HG03108 (cell line): ENCODE measurements at regions not wholly inside any gene's neighbourhood (a gene's known extent, or its start where the extent isn't known, plus 50 kb on each side); places are given as distances from the start of the nearest gene placed in this dataset.
"Not testable (repeated sequence)": the region's sequence is repeated elsewhere in the genome, so short reads cannot be mapped to it uniquely, and the experiment has no call there.

ENCODE experiments used
- ATAC-seq: cut with Tn5 transposase; IDR thresholded peaks from one replicate; pipeline ENCODE4 v1.9.1; 2021; ENCODE audit warnings: moderate library complexity; ENCODE audit not compliant: unreplicated experiment

DNA sequence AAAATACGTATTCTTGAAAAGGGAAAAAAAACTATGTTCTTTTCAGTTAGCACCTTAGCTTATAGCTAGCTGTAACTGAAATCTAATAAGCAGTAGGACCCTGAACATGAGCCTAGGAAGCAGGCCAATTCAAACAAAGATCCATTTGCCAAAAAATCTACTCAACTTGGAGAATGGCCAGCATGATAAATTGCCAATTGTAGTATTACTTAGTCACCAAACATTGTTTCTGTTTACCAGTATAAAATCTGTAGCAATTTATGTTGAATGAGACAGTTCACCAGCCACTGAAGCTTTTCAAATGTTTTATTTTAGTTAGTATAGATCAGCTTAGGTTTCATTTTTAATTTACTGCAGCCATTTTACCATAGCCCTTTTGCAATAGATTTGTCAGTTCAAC lies 323.6 kb upstream of the DIPK2B start:
- ATAC-seq, result no peak

DNA sequence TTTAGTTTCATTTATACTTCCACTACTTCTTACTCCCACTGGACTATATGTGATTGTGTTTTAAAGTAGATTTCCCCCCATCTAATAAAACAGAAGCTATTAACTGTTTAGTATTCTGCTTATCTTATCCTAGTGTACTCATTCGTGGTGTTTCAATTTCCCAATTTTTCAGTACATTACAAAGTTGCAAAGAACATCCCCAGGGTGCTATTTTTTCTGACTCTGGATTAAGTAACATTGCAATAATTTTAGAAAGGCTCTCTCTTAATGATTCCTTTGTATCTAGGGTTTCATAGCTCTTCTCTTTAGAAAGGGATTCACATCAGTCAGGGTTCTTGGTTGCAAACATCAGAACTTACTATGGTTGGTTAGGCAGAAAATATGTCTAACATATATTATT lies 317.9 kb upstream of the DIPK2B start:
- ATAC-seq, result no peak

DNA sequence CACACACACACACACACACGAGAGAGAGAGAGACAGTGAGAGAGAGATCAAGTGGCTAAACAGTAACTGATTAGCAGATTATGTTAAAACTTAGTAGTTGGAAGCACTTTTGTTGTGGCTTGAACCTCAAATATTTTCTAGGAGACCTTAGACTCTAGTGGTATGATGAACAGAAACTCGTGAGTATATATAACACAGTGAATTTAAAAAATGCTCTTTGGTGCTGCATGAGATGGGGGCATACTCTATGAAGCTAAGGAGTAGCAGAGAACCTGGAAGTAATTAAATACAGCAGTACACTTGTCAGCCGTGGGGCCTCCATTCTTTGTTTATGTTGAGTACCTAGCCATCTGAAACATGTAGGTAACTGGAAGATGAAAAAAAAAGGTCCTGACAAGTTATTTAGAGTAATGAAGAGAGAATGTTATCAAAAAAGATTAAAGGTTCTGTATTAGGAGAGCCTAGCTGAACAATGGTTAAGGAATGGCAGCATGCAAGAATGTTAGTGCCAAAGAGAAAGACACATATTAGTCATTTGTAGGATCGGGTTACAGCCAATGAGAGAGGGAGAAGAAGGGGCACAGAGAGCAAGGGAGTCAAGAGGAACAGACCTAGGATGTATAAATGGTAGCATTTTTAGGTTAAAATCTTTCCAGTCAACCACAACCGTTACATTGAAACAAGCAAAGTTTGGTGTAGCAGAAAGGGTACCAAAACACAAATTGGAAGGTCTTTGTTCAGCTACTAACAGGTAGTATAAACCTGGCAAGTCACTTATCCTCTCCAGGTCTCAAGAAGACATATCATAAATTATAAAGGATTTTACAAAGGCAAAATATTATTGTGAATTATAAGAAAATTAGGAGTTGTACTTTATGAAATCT lies 316.7 kb upstream of the DIPK2B start:
- ATAC-seq, result no peak

DNA sequence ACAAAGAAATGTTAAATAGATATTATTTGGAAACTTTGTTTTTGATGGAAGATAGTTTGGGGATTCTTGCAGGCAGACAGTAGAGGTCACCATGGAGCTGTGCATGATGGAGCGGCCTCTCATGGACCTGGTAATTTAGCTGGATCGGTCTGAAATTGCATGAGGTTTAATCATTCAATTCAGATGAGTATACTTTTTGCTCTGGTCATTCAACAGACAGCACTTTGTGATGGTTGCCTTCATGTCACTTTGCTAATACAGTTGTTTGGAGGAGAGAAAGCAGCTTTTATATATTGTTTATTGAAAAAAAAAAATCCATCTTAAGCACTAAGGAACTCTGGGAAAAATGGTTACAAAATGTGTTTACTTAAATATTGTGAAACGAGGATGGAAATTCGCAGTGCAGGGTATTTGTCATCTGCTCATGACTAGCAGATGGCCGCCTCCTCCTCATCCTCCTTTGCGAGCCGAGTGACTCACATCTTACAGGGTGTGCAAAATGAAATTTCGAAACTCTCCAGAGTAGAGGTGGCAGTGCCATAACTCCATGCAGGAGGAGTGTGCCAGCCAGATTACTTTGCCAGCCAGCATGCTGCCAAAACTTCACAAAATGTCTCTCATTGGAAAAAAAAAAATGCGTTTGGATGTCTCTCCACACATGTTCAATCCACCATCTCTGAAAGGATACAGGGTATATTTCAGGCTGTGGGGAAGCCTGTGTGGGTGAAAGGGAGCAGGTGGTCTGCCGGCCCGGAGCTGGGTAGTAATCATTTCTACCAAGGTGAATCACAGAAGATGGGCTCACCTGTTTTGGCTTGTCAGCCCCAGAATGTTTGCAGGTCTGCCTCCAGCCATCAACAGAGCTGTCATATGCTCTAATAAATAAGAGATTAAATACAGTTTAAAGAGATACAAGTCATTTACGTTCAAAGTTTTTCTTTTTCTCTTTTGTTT lies 314.9 kb upstream of the DIPK2B start:
- ATAC-seq, result no peak

DNA sequence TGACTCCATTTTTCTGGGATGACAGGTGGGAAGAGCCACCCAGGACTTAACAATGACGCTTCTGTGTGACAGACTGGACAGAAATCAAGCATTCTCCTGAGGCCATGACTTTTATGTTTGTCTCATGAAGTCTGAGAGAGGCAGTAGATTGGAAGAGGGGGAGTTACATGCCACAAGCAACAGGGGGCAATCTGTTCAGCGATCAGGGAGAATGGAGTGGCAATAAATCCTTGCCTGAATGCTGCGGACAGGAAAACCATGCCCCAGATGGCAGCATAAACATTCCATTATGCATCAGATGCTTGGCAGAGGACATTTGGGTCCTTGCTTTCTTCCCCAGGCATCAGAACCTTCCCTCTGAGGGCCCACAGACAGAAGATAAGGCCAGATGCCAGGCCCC lies 312.4 kb upstream of the DIPK2B start:
- no peak for ATAC-seq

DNA sequence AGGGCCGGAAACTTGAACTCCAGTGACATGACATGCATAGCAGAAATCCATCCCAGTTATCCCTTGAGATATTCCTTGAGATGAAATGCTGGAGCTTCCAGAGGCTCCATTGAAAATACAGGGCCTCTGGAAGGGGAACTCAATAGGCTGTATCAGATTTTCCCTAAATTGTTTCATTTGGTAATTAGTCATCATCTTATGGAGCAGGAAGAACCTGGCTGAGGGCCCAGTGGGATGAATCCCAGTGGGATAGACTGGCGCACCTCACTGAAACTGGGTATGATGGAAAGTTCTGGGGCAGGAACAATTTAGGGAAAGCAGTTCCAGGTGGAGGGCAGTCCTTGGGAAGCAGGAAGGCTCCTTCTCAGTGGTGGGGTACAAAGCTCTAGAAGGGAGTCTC lies 307.8 kb upstream of the DIPK2B start:
- ATAC-seq, result no peak

DNA sequence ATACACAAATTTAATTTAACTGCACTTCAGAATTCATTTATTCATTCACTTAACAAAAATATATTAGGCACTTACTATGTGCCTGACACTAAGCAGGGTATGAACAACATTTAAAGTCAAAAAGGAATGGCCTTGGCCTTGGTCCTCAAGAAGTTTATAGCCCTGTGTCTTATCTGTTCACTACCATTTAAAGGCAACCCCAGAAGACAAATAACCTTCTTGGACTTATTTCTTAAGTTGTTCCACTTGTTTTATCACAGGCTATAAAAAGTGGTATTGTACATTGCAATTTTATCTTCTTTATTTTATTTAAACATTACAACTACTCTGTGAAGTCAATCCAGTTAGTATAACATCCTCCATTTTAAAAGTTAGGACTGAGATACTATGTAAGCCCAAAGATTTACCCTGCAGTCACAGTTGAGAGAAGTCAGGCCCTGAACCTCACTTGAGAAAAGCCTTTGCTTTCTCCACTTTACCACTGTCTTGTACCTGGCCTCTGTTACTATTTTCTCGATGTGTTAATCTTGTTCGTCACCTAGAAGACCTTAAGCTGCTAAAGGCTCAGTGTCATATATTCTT lies 305.6 kb upstream of the DIPK2B start:
- ATAC-seq, result no peak

DNA sequence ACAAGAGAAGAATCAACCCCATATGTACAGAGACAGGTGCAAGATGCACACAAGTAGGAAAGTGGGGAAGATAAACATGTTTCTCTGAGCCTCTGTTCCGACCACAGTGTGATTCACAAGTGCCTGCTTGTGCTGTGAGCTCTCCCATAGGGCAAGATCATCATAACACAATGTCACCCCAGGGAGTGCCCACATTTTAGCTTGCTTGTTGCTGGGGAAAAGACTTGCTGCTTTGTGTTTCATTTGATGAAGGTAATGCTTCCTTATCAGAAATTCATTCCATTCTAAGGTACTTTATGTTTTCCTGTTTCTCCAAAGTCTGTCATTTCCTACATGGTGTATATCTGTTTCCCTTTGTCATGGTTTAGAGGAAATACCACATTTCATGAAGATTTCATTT lies 304.5 kb upstream of the DIPK2B start:
- no peak for ATAC-seq

DNA sequence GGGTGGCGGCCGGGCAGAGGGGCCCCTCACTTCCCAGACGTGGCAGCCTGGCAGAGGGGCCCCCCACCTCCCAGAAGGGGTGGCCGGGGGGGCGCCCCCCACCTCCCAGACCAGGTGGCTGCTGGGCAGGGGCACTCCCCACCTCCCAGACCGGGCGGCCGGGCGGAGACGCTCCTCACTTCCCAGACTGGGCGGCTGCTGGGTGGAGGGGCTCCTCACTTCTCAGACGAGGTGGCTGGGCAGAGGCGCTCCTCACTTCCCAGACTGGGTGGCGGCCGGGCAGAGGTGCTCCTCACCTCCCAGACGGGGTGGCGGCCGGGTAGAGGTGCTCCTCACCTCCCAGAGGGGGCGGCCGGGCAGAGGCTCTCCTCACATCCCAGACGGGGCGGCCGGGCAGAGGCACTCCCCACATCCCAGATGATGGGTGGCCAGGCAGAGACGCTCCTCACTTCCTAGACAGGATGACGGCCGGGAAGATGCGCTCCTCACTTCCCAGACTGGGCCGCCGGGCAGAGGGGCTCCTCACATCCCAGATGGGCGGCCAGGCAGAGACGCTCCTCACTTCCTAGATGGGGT lies 303.2 kb upstream of the DIPK2B start:
- not testable (repeated sequence) for ATAC-seq

DNA sequence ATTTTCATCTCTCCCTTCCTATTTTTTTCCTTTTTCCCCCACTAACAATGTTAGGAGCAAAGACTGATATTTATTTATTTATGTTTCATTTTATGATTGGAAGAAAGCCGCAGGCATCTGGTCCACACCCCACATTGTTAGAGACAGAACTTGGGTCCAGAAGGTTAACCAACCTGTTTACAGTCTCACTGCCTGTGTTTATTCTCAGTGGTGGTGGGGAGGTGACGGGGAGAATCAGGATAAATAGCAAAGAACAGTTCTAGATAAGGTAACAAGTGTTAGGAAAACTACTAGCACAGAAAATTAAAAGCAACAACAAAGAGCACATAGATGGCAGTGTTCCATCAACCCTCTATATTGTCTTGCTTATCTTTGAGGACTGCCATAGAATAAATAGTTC lies 301.7 kb upstream of the DIPK2B start:
- ATAC-seq, result no peak

DNA sequence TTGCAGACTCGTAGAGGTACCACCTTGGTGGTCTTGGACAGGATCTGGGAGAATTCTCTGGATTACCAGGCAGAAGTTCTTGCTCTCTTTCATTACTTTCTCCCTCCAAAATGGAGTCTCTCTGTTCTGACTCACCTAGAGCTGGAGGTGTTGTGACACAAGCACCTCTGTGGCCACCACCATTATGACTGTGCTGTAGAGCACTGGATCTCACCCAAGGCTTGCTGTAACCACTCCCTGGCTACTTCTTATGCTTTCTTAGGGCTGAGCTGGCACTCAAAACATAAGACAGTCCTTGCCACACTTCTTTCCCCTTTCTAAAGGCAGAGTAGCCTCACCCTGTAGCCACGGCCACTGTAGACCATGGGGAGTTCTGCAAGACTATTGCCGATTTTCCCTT lies 296.6 kb upstream of the DIPK2B start:
- ATAC-seq, result no peak

DNA sequence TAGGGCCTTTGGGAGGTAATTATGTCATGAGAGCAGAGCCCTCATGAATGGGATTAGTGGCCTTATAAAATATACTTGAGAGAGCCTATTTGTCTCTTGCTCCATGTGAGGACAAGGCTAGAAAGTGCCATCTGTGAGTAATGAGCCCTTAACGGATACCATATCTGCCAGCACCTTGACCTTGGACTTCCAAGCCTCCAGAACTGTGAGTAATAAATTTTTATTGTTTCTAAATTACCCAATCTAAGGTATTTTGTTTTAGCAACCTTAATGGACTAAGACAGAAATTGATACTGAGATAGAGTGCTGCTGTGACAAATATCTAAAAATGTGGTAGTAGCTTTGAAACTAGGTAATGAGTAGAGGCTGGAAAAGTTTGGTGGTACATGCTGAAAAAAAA lies 285.0 kb upstream of the DIPK2B start:
- ATAC-seq, result no peak

DNA sequence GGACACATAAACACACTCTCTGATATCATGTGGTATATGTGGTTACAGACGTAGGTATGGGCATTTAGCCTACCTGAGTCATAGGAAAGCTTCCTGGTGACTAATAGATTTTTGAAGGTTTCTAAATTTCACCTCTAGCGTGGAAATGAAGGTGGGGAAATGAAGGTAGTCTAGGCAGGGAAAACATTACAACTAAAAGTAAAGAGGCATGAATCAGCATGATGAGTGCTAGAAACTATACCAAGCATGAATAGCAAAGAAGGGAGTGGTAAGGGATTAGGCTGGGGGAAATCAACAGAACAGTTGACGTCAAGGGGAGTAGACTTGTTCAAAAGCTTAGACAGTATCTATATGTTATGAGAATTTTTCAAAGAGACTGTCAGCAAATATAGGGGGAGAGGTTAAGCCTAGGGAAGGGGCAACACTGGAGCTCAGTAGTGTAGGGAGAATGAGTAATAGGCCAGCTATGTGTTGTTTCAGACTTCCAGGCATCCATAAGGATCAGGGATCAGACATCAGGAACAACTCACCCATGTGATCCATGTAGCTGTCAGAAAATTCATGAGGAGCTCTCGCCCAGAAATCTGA lies 279.3 kb upstream of the DIPK2B start:
- ATAC-seq, result no peak

DNA sequence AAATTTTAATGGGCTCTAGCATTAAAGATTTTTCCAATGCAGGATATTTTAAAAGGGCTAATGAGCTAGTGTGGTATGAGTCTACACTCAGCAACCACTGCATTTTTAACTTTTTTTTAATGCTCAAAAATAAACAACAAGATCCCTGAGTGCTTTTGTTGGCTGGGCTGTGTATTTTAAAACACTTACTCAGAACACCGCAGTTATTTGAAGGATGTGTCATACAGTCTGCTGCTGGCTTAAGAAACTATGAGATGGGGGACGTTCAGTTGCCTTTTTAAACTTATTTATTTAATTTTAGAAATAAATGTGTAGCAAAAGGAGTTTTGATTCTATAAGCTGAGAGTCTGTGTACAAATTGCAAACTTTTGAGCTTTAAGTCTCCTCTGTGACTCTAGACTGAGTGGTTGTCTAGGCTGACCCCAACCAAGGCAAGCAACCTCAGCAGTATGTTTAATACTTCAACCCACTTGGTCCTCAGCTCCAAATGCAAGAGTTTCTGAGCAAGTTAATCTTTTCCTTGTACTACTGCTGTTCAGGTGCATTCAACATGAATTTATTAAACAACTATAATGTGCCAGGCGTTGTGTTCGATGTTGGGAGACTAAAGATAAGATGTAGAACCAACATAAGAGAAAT lies 278.6 kb upstream of the DIPK2B start:
- no peak for ATAC-seq

DNA sequence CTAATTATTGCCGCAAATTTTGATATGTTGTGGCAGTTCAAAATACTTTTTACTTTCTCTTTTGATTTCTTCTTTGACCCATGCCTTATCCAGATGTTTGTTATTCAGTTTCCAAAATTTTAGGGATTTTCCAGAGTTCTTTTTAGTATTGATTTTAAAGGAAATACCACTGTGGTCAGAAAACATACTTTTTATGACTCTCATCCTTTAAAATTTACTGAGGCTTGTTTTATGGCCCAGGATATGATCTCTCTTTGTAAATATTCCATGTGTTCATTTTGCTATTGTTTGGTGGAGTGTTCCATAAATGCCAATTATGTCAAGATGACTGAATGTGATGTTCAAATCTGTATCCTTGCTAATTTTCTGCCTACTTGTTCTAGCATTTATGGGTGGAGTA lies 272.3 kb upstream of the DIPK2B start:
- ATAC-seq, result no peak

DNA sequence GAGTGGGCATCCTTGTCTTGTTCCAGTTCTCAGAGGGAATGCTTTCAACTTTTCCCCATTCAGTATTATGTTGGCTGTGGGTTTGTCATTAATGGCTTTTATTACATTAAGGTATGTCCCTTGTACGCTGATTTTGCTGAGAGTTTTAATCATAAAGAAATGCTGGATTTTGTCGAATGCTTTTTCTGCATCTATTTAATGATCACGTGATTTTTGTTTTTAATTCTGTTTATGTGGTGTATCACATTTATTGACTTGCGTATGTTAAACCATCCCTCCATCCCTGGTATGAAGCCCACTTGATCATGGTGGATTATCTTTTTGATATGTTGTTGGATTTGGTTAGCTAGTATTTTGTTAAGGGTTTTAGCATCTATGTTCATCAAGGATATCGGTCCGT lies 266.9 kb upstream of the DIPK2B start:
- not testable (repeated sequence) for ATAC-seq

DNA sequence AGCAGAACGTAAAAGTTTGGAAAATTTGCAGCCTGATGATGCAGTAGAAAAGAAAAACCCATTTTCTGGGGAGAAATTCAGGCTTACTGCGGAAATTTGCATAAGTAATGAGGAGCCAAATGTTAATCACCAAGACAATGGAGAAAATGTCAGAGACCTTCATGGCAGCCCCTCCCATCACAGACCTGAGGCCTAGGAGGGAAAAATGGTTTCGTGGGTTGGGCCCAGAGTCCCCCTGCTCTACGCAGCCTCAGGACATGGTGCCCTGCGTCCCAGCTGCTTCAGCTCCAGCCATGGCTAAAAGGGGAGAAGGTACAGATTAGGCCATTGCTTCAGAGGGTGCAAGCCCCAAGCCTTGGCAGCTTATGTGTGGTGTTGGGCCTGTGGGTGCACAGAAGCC lies 255.1 kb upstream of the DIPK2B start:
- not testable (repeated sequence) for ATAC-seq

DNA sequence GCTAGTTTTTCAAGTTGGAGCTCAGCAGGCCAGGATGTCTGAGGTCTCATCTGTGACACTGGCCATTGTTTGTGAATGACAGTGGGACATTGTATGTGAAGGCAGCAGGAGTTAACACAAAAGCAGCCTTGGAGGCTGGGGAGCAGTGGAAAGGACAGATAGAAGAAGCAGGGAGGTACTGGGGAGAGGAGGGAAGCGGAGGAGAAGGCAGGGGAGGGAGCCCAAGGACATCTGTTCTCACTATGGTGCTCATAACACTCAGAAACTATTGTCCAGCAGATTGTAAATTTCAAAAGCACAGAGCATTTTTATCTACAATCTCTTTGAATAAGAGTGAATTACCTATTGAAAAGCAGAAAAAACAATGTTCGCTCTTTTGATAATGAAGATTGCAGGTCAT lies 253.6 kb upstream of the DIPK2B start:
- ATAC-seq, result no peak

DNA sequence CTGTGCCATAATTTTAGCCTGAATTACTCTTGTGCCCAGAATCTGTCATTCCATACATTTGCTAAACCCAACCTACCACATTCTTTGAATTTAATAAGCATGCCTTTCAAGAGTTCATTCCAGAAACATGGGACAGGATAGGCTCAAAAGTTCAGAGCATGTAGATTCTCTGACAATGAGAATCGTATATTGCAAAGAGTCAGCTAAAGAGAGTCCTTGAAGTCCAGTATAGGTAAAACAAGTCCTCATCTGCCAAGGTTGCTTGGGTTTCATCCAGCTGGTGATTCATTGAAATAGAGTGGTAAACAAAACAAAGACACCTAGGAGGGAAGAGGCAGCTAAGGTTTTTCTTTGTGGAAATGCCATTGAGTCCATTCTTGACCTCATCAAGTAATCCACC lies 249.3 kb upstream of the DIPK2B start:
- no peak for ATAC-seq

DNA sequence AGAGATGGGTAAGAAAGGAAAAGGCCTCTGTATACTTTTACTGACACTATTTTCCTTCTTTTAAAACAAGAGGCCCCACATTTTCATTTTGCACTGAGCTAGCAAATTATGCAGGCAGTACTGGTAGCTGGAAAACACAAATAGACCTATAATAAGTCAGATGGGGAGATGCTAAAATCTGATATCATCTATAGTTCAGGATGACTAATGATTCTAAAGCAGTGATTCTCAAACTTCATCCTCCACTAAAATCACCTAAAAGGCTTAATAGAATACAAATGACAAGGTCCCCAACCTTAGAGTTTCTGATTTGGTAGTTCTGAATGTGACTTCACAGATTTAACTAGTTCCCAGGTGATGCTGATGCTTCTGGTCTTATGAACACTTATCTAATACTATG lies 247.3 kb upstream of the DIPK2B start:
- no peak for ATAC-seq
